NCI-H1417 treated with DMSO at 0.1 percent for 48 hours (cell line): ENCODE measurements at regions not wholly inside any gene's neighbourhood (a gene's known extent, or its start where the extent isn't known, plus 50 kb on each side); places are given as distances from the start of the nearest gene placed in this dataset.

Source experiments
- DNase-seq: peaks from one replicate; lab custom pipeline; 2025; lab: John Stamatoyannopoulos, UW

DNA sequence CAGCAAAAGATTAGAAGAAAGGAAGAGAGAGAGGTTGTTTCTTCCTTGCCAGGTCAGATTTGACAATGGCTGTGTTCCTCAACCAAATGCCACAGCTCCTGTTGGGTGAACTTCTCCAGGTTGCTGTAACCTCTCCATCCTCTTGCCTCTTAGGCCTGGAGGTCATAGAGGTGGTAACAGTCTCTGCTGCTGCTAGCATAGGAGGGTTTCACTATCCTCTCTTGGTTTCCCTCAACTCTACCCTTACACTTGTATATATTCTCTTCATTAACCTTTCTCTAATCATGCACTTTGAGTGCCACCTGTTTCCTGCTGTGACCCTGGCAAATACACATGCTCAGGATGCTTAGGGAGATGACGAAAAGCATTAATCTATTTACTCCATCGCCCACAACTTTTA lies 67.7 kb upstream of the HIF1A start:
- no peak for DNase-seq

DNA sequence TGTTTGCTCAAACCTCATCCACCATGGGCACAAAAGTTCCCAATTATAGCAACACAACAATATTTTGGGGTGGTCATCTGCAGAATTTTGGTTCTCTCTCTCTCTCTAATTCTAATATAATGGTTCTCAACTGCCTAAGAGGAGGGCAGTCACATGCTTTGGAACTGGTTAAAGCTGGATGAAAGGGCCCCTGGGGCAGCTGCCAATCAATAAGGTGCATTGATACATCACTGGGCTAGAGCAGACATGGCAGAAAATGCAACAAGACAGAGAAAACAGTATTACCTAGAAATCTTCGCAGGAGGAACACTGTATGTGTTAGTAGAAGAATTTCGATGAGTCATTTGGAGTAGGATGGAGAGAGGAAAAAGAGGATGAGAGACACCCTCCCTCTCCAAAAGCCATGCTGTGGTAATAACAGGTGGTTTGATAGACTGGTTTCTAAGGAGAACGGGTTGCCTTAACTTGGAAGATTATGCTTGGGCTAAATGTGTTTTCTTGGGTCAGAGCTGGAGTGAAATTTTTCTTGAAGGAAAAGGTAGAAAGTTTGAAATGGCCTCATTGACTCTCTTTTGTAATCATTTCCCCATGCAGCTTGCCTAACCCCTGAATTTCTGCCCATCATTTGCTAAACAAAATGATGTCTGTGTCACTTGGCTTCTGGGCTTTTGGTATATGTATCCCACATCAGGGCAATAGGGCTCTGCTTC lies 67.1 kb upstream of the HIF1A start:
- DNase-seq: no peak

DNA sequence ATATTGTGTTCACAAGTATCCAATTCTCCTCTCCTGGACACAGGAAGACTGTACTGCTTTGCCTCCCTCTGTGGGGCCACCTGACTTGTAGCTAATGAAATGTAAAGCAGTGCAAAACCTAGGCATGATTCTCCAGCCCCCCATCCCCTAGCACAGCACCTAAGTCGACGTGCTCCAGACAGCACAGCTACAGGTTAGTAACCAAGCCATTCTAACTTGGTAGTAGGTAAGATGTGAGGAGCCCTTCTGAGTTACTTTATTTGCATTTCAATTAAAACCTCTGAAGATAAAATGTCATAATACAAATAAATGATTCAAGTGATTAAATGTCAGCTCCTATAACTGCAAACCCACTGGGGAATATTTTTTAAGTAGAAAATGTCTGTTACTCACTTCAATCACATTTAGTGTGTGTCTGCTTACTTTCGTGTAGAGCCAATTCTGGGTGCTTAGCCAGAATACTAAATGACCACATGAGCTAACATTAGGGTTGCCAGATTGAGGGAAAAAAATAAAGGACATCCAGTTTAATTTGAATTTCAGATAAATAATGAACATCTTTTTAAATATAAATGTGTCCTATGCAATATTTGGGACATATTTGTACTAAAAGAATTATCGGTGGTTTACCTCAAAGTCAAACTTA lies 64.8 kb upstream of the HIF1A start:
- DNase-seq: no peak

DNA sequence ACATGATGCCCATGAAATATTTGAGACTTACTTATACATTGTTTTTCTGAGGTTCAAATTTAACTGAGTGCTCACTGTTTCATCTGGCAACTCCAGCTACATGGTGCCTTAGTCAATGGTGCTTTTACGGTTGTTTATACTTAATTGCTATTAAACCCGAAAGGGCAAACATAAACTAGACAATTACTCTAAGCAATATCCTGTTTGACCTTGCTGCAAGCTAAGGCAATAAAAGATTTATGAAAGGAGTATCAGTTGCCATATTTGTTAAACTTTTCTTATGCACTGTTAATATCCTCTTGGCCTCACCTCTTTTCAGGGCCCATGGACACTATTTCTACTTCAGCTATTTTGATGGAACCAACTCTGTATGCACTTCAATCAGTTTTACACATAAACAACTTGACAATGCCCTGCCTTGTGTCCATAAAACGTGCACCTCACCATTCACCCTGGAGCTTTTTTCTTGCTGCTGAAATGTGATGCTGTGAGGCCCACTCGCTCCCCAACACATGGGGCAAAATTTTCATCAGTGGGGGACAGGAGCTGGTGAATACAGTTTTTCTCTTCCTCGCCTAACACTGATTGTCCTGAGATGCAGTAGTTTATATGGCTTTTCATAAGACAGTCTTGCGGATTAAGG lies 64.1 kb upstream of the HIF1A start:
- no peak for DNase-seq

DNA sequence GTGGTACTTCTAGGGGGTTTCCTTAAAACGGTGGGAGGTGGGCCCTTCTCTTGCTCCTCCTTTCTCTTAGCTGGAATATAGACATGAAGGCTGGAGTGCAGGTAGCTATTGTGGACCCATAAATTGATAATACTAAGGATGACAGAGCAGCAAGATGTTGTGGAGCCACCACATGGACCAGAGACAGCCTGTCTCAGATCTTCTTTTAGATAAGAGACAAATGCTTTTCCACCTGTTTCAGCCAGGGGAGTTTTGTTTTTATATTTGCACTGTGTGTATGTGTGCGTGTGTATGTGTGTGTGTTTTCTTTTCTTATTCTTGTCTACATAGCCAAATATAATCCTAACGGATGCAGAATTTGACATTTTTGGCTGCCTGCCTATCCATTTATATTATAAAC lies 62.9 kb upstream of the HIF1A start:
- DNase-seq: no peak

DNA sequence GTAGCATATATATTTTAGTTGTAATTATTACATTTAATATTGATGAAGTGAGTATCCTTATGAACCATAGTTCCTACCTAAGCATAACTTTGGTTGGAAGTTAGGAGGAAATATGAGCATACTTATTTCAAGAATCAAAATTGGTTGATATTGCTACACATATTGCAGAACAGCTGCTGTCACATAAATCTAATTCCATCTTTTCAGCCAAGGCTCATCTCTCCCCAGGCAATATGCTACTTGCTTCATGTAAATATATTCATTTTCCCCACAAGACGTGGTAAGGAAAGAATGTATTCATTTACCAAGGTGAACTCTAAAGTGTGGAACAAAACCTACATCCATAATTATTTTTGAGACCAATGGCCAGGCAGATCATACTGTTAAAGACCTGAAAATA lies 62.5 kb upstream of the HIF1A start:
- DNase-seq: no peak

DNA sequence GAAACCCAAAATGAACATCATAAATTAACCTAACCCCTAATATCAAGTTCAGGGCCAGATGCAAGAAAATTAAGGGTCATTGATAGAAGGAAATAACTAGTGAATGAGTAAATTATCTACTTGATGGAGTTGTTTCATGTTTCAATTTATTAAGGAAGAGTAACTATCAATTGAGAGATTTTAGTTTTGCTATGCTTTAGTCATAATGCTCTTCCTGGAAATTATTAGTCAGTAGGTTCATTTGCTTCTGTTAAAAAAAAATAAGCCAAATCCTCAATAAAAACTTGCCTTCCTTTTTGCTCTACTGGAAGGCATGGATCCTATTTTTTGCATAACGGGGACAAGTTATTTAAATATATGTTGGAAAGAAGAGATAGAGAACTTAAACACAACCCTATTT lies 59.0 kb upstream of the HIF1A start:
- DNase-seq: no peak

DNA sequence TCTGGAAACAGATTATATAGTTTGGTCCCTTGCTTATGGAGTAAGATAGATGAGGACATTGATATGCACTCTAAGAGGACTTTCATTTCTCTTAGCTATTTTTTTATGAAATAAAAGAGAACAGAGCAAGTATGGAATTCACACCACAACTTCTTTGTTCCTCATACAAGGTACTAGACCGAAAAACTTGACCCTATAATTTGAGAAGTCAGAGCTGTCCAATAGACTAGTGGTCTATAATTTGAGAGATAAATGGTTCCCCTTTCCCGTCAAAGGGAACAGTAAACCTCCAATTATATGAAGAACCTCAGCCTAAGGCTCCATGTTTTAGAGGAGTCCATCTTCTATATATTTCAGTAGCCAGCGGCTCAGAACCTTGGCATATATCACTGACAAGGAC lies 58.5 kb upstream of the HIF1A start:
- DNase-seq: no peak

DNA sequence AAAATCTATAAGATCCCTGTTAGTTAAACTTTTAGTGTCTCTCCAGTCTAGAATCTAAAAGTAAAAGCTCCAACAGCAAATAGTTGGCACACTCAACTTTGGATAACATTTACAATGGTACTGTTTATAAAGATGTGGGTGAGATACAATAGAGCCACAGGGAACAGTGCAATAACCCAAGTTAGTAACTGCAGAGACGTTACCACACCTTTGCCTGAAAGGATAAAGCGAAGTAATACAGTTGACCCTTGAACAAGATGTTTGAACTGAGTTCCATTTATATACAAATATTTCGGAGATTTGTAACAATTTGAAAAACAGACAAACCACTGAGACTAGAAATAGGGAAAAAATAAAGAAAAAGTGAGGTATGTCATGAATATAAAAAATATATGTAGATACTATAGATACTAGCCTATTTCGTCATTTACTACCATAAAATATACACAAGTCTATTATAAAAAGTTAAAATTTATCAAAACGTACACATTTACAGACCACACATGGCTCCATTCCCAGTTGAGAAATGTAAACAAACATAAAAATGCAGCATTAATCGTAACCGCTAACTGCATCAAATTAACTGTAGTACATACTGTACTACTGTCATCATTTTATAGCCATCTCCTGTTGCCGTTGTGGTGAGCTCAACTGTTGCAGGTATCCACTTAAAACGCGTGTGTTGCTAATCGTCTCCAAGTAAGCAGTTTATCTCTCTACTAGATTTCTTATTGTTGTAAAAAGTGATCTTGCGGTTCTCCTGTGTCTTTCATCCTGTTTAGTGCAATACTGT lies 56.5 kb upstream of the HIF1A start:
- DNase-seq: no peak

DNA sequence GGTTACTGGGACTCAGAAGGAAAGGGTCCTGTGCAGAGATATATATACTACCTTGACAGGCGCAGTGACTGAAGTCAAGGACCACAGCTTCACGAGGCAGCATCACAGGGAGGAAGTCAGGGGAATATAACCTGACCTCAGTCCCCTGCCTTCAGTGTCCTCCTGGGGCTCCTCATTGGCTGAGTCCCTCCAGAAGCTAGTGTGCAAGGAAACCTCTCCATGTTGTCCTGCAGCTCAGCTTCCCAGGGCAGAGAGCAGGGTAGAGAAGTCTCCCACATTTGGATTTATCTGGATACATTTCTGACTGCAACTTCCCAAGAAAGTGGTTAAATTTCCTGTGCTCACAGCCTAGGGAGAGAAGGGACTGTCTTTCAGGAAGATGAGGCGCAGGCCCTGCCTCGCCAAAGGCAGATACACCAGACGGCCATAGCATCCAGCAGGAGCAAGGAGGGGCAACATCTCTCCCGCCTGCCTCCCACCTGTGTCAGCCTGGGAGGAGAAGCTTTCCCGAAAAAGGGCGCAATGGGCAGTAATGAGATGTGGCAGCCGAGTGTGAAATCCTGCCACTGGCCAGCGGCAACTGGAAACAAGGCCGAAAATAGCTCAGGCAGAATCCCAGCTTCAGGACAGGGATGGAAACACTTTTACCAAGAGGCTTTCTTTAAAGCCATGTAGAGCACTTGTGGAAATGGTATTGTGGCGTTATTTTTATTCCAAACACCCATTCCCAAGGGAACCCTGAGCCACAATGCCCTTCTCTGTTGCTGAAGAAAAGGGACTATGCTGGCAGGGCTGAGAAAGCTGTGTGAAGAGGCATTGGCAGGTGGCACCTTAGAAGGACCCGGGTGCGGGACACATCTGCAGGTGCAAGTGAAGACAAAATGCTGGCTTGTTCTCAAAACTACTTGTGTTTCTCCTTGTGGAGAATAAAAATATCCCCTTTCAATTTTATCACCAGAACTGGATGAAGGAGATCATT lies 54.9 kb upstream of the HIF1A start:
- no peak for DNase-seq

DNA sequence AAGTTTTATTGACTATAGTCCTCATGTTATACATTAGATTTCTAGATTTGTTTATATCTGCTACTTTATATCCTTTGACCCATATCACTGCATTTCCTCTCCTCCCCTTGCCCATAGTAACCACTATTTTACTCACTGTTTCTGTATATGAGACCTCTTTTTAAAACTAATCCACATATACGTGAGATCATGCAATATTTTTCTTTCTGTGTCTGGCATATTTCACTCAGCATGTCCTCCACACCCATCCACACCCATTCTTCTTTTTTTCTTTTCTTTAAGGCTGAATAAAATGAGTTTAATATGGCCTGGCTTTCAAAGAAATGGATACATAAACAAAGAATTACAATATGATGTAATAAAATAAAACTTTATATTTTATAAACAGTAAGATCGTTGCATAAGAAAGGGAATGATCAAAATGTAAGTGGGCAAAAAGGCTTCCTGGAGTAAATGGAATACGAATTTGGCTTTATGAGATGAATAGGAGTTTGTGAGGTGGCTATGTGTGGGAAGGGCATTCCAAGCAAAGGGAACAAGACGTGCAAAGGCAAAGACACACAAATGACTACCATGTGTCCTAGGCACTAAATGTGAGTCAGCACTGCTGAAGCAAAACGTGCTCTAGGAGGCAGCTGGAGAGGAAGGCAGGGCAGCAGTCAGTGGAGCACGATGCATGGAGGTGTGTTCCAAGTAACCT lies 53.2 kb upstream of the HIF1A start:
- no peak for DNase-seq

DNA sequence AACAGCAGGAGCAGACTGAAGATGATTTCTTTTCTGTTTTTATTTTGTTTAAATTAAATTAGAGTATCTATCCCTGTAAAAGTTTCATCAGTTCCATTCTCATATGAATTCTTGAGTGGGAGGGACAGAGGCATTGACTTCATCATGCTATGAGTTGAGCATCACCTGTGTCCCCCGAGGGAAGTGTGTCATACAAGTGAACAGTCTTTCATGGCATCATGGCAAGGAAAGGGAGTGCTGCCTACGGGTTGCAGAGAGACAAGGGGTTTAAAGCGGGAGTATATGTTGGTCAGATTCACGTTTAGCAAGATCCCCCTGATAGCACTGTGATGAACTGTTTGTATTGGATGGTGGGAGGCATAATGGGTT lies 52.7 kb upstream of the HIF1A start:
- no peak for DNase-seq

DNA sequence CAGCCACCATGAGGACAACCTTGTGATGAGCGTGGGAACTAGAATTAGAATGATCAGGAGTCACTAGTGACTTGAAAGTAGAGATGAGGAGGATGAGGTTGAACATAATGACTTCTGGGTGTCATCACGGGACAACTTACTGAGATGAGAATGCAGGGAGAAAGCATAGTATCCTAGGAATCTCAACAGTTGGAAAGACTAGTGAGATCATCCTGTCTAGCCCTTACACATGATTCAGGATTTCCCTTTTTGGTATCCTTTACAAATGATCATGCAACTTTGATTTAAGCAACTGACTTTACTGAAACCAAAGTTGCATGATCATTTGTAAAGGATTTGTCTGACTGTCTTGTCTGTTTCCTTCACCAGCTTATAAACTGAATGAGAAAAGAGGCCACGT lies 51.8 kb upstream of the HIF1A start:
- no peak for DNase-seq

DNA sequence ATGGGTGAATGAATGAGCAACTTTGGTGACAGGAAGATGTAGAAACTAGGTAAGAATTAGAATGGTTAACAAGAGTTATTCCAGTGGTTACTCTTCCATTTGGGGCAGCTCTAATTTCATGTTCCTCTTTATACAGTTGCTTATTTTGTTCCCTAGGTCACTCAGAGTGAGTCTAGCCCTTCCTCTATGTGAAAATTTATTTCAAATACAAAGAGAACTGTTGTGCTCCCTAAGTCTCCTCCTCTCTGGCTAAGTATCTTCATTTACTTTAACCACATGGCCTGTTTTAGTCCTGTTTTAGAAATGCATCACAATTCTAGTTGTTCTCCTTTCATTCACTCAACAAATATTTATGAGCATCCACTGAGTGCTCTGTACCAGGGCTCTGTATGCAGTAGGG lies 51.1 kb upstream of the HIF1A start:
- no peak for DNase-seq

DNA sequence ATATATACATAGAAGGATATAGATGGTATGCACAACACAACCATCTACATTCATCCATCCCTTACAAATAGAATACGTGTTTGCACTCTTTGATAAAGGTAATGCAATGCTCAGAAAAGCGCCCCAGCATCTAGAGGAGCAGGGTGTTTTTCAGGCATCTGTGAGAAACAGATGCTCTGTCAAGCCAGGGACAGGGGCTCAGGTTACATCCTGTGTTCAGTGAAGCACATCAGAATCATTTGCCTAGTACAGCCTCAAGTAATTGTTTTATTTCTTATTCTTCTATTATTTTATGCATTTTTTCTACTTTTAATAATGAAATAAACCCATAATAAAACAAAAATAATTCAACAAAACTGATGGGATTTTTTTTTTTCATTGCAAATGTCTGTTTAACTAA lies 50.5 kb upstream of the HIF1A start:
- DNase-seq: no peak

DNA sequence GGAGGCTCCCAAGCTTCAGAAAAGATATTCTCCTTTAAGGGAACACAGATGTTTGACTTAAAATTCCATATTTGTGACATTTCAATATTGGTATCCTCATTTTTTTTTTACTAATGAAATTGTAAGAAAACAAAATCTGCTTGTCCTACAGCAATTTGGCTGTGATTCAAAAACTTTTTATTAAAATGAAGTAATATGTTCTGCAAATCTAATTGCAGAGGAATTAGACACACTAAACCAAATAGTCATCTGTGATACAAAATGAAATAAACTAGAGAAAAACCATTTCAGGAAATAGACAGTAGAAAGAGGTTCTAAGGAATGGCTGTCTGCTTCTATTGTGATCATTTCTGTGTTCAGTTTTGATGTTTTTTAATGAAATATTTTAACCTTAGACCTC lies 50.1 kb upstream of the HIF1A start:
- DNase-seq: no peak
